IPS-NIHi7 (cell line): ENCODE measurements at regions not wholly inside any gene's neighbourhood (a gene's known extent, or its start where the extent isn't known, plus 50 kb on each side); places are given as distances from the start of the nearest gene placed in this dataset.

Source experiments
- DNase-seq: peaks from one replicate; pipeline ENCODE4 v3.0.0; 2012; ENCODE audit warnings: mixed read lengths; ENCODE audit errors: extremely low spot score

DNA sequence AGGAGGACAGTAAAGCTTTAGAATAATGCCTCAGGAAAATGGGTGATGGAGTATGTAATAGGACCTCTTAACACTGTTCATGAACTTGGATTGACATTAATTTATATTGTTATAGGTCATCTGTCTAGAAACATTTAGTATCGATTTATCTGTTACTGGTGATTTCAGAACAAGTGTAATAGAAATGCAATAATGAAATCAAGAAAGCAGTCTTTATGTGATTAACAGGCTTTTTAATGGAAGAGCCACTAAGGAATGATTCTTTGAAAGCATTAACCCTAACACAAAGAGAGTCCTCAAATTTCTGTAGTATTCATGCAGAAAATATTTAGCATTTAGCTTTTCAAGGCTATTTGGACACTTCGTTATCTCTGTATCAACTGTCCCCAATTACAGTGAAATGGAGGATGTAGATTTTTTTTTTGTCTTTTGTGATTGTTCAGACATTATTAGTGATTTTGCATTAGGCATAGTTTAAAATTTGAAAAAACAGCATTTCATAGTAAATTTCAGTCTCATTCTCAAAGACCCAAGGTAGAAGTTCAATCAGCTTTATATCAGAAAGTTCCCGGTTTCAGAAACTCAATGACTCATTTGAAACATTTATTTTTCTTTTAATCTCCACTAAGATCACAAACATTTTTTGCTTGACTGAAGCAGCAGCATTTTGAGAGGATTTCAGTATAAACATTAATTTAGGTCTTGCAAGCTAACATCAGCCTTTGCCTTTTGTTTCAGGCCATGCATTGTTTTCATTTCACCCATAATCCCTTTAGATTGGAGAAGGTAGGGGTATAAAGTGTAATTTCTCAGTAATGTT is 56.3 kb downstream of the AGTR2 start:
- no peak for DNase-seq

GRCh38 chrX:116230130-116230898 is 59.8 kb downstream of the AGTR2 start:
- no peak for DNase-seq

DNA sequence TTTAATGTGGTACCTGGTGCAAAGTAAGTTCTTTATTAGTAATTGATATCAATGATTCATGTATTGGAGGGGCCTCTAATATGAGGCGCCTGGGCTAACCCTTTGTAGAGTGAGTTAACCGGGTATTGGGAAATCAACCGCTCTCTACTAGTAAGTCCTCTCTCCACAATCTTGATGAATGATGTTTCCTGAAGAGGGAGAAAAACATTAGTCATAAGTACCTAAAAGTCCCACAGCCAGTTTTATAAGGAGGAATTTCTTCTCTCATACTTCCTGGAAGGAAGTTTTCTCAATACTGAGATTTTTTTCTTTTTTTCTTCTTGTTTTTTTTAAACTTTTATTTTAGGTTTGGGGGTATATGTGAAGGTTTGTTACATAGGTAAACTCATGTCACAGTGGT is 62.3 kb downstream of the AGTR2 start:
- DNase-seq, result no peak

- DNase-seq, result no peak
Observed at GRCh38 chrX:116236666-116237065, 66.1 kb downstream of the AGTR2 start.

DNA sequence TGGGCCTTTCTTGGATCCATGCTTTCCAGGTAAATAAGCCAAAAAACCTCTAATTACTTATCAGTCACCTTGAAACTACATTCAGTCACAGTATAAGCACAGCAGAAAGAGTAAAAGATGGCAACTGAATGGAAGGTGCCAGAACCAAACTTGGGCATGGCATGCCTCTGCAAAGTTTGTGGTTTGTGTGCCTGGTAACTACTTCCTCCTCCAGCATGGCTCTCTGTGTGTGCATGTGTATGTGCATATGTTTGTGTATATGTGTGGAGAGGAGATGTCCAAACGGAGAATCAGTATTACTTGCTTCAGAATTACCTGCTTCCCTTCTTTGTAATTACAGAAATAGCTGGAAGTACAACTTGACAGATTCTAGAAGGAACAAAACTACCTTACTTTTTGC is 67.5 kb downstream of the AGTR2 start:
- no peak for DNase-seq

GRCh38 chrX:116238567-116239255 is 68.2 kb downstream of the AGTR2 start:
- no peak for DNase-seq

DNA sequence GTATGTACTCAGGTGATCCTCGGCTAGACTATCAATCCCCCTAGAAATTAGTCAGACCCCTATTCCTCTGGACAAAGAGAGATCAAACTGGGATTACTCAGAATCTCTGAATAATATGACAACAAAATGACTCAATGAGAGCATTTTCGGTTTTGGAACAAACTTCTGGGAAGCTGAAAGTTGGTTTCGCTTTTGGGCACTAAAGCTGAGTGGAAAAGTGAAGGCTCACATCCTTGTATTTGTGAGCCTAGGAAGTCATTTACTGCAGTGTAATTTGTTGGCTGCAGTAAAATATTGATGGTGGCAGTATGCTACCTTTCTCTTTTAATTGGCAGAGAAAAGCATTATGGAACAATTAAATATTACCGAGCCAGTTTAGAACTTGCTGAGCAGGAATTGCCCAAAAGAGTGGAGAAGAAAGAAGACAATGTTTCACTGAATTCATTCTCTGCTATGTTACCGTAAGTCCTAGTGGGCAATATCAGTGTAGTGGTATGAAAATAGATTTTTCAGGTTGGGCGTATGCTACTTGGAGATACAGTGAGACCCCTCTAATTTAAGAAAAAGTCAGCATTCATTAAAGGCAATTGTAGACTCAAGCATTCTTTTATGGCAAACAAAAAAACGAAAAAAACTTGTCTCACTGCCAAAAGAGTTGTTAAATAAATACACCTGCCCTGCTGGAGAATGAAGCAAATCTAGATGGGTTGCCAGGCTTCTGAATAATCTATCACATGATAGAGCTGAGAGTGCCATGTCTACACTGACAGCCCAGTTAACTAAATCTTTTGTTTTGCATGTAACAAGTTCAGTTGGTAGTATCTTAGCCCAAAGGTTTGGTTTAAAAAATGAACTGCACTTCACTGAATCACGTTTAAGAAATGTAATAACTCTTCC is 69.6 kb downstream of the AGTR2 start:
- DNase-seq, result no peak

DNA sequence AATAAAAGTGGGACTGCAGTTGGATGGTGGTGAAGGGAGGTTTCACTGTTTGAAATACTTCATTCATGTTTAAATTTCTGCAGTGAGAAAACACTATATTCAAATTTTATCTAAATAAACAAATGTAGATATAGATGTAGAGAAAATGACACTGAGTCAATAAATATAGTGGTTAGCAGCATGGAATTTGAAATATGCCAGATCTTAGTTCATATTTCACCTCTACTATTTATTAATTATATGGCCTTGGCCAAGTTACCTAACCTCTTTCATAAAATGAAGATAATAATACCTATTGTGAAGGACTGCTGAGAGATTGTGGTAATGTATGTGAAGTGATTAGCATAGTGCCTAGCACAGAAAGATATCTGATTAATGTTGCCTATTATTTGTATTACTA is 70.5 kb downstream of the AGTR2 start:
- no peak for DNase-seq

DNA sequence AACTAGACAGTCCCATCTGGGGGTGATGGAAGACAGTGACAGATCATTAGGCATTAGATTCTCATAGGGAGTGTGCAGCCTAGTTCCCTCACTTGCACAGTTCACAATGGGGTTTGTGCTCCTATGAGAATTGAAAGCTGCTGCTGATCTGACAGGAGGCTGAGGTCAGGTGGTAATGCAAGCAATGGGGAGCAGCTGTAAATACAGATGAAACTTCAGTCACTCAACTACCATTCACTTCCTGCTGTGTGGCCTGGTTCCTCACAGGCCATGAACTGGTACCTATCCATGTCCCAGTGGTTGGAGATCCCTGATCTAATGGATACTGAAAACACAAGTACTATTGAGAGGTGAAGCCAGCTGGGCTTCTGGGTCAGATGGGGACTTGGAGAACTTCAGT is 72.5 kb downstream of the AGTR2 start:
- DNase-seq, result no peak

DNA sequence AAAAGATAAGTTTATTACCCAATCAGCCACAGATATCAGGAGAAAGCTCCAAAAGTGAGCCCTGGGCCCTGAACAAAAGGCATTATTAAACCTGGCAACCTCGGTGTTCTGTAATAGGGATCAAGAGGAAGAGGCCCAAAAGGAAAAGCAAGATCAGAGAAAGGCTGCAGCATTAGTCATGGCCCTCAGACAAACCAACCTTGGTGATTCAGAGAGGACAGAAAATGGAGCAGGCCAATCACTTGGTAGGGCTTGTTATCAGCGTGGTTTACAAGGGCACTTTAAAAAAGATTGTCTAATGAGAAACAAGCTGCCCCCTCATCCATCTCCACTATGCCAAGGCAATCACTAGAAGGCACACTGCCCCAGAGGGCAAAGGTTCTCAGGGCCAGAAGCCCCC is 75.7 kb downstream of the AGTR2 start:
- no peak for DNase-seq

- DNase-seq, result no peak
Observed at GRCh38 chrX:116267511-116268040, 97.0 kb downstream of the AGTR2 start.

DNA sequence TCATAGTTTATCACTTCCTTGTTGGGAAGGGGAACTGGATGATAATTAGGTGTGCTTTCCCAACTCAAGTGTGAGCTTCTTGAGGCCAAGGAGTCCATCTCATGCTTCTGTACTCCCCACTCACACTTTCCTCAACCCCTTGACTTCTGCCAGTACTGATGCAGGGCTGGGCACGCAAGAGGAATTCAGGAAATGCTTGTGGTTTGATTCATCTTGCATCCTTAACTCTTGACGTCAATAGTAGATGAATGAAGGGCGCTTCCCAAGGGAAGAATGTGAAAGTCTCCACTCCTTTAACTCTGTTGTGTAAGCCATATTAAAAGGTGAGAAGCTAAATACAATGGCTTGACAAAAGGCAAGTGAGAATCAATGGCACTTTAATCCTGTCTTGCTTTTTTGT is 101.8 kb downstream of the AGTR2 start:
- DNase-seq, result peak; percentile 15

DNA sequence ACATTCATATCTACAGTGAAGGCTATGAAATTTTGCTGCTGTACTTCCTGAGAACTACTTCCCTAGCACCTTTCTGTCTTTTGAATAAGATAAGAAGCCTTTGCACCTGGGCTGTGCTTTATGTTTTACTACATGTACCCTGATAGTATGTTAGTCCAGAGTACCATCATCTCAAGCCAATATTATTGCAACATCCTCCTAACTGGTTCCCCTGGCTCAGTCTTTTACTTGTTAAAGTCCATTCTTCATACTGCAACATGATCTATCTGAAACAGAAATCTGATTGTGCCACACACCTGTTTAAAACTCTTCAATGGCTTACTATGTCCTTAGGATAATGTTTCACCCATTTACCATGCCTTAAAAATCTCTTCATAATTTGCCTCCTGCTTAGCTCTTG is 102.3 kb downstream of the AGTR2 start:
- DNase-seq, result no peak

DNA sequence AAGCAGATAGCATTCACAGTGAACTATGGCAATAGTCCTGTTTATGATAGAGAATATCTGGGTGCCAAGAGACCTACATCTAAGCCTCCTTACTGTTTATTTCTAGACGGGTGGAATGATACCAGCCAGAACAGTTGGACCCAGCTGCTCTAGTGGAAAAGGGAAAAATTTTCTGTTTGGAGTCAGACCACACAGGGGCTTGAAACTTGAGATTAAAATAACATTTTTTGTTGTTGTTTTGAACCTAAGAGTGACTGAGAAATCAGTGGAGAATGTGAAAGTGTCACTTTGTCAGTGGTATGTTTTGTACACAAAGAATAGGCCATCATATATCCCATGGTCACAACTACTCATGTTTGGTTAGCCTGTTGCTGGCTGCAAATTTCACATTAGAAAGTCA is 105.7 kb downstream of the AGTR2 start:
- no peak for DNase-seq

- DNase-seq, result no peak
Observed at GRCh38 chrX:116277351-116278225, 107.0 kb downstream of the AGTR2 start.

GRCh38 chrX:116278826-116279225 is 108.3 kb downstream of the AGTR2 start:
- no peak for DNase-seq

GRCh38 chrX:116281106-116281505 is 110.6 kb downstream of the AGTR2 start:
- no peak for DNase-seq

DNA sequence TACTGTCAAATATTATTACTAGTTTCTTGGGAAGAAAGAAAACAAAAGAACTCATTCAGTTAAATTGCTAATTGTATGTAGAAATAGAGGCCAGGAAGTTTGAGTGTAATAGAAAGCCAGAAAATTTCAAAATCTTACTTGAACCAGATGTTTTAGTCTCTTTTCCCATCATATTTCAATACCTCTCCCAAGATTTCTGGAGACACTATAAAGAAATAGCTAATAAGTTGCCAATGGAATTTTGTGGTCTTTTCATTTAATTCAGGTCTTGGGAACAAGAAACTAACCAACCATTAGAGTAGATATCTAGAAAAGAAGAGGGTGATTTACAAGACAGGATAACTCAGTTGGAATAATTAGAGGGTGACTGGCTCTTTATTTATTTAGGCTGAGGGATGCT is 112.2 kb downstream of the AGTR2 start:
- DNase-seq, result no peak

DNA sequence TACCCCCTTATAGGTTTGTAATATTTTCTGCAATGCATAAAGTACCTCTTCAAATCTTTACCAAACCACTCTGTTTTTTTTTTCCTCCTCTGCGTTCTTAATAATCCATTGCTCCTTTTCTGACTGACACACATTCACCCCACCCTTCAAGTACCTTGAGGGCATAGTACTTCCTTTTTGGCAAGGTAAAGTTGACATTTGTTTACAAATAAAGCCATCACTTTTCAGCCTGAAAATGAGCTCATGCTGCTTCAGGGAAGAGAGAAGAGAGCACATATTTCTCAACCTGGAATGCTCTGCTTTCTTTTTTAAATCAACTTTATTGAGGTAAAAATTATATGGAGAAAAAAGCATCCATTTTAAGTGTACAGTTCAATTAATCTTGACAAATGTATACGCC is 113.9 kb downstream of the AGTR2 start:
- DNase-seq, result no peak

DNA sequence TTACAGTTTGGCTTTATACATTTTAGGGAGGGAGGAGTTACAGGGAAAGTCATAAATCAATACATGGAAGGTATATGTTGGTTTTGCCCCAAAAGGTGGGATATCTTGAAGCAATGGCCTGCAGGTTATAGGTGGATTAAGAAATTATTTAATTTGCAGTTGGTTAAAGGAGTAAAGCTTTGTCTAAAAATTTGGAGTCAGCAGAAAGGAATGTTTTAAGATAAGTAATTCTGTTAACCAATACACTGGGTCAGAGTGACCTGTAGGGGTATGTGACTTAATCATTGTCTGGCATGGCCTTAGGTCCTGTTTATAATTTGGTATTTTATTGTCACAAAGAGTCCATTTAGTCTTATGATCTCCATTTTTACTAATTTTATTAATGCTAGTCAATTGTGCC is 115.0 kb downstream of the AGTR2 start:
- DNase-seq, result no peak
